ENCODE measurements at regions not wholly inside any gene's neighbourhood (a gene's known extent, or its start where the extent isn't known, plus 50 kb on each side); places are given as distances from the start of the nearest gene placed in this dataset.
"Not testable (repeated sequence)": the region's sequence is repeated elsewhere in the genome, so short reads cannot be mapped to it uniquely, and the experiment has no call there.

GRCh38 chr2:224113930-224114329 is 74.8 kb upstream of the SERPINE2 start:
- DNase-seq (ENCODE audit: low spot score), result not testable (repeated sequence)

- DNase-seq (ENCODE audit: low spot score), result no peak
These were observed 72.5 kb upstream of the SERPINE2 start for GRCh38 chr2:224111576-224111975.

GRCh38 chr2:224110811-224111210 is 71.7 kb upstream of the SERPINE2 start:
- DNase-seq (ENCODE audit: low spot score), result no peak

- DNase-seq (ENCODE audit: low spot score), result no peak
These were observed 70.7 kb upstream of the SERPINE2 start for GRCh38 chr2:224109751-224110150.

GRCh38 chr2:224106794-224107193 is 67.7 kb upstream of the SERPINE2 start:
- no peak for DNase-seq (ENCODE audit: low spot score)

GRCh38 chr2:224104668-224105386 is 65.7 kb upstream of the SERPINE2 start:
- DNase-seq (ENCODE audit: low spot score), result no peak

- no peak for DNase-seq (ENCODE audit: low spot score)
These were observed 64.6 kb upstream of the SERPINE2 start for GRCh38 chr2:224103651-224104050.

GRCh38 chr2:224102991-224103390 is 63.9 kb upstream of the SERPINE2 start:
- no peak for DNase-seq (ENCODE audit: low spot score)

- no peak for DNase-seq (ENCODE audit: low spot score)
These were observed 62.9 kb upstream of the SERPINE2 start for GRCh38 chr2:224101820-224102630.

GRCh38 chr2:224099861-224100643 is 61.0 kb upstream of the SERPINE2 start:
- no peak for DNase-seq (ENCODE audit: low spot score)

GRCh38 chr2:224098481-224099230 is 59.6 kb upstream of the SERPINE2 start:
- no peak for DNase-seq (ENCODE audit: low spot score)

GRCh38 chr2:224094413-224094812 is 55.3 kb upstream of the SERPINE2 start:
- DNase-seq (ENCODE audit: low spot score), result no peak

GRCh38 chr2:224091671-224092070 is 52.6 kb upstream of the SERPINE2 start:
- not testable (repeated sequence) for DNase-seq (ENCODE audit: low spot score)

- not testable (repeated sequence) for DNase-seq (ENCODE audit: low spot score)
These were observed 50.5 kb upstream of the SERPINE2 start for GRCh38 chr2:224089606-224090005.

All from HT-29 (cell line).